Sigmoid colon (tissue), 4 donors: ENCODE measurements at regions not wholly inside any gene's neighbourhood (a gene's known extent, or its start where the extent isn't known, plus 50 kb on each side); places are given as distances from the start of the nearest gene placed in this dataset.

Source experiments
- POLR2A ChIP-seq, 2 donors: fragments of 450-650 bp; IDR thresholded peaks; one replicate each; pipeline ENCODE4 v1.6.1; 2016; ENCODE audit warnings: antibody characterized with exemption in 2 of 2, mild to moderate bottlenecking in 2 of 2, moderate library complexity in 2 of 2
- POLR2AphosphoS5 ChIP-seq, 4 donors: sonication (generic); formaldehyde crosslinking; IDR thresholded peaks; one replicate each; pipeline ENCODE4 v1.6.1; 2017; ENCODE audit warnings: antibody characterized with exemption in 4 of 4
- TF ChIP-seq, protein P1 (sequence below), 4 experiments: fragments of 450-650 bp in 3 of 4; fragments of 200-600 bp in 1 of 4; IDR thresholded peaks; one replicate each; pipeline ENCODE4 v1.5.1; 2016 to 2019; ENCODE audit warnings: antibody characterized with exemption in 4 of 4, mild to moderate bottlenecking in 3 of 4, moderate library complexity in 2 of 4

DNA sequence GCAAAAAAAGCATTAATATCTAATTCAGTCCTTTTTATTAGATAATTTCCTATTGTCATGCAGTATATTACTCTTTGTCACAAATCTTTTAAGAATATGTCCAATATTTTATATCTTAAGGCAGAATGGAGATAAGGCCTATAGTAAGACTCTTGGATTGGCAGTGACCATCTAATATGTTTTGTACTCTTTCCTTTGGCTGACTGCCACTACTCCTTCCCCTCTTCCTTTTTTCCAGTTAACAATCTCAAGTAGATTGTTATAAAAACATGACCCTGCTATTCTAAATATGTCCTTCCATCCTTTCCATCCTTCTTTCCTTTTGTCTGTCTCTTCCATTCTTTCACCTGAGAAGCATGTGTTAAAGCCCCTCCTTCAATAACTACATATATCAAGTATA lies 92.8 kb upstream of the TMEM168 start:
- TF ChIP-seq, protein P1, sequence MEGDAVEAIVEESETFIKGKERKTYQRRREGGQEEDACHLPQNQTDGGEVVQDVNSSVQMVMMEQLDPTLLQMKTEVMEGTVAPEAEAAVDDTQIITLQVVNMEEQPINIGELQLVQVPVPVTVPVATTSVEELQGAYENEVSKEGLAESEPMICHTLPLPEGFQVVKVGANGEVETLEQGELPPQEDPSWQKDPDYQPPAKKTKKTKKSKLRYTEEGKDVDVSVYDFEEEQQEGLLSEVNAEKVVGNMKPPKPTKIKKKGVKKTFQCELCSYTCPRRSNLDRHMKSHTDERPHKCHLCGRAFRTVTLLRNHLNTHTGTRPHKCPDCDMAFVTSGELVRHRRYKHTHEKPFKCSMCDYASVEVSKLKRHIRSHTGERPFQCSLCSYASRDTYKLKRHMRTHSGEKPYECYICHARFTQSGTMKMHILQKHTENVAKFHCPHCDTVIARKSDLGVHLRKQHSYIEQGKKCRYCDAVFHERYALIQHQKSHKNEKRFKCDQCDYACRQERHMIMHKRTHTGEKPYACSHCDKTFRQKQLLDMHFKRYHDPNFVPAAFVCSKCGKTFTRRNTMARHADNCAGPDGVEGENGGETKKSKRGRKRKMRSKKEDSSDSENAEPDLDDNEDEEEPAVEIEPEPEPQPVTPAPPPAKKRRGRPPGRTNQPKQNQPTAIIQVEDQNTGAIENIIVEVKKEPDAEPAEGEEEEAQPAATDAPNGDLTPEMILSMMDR (IDR thresholded peaks at IDR 0.05) = no peak
- TF ChIP-seq POLR2A (IDR thresholded peaks at IDR 0.05) (no peak), POLR2AphosphoS5 (IDR thresholded peaks at IDR 0.05) (no peak)
